ENCODE measurements at regions not wholly inside any gene's neighbourhood (a gene's known extent, or its start where the extent isn't known, plus 50 kb on each side); places are given as distances from the start of the nearest gene placed in this dataset.

- Histone ChIP-seq H3K4me1 (ENCODE audit: control insufficient read depth in 4 of 4, insufficient read depth in 4 of 4, low read length in 3 of 4) (no peaks in the 10 kb centered on the region), H3K27ac (ENCODE audit: low read depth in 1 of 2, low read length in 2 of 2) (no peak overlapping the region), H3K9ac (ENCODE audit: low read depth in 1 of 2, low read length in 2 of 2) (no peak overlapping the region), H3K4me3 (ENCODE audit: low read depth in 1 of 3, low read length in 3 of 3) (no peak overlapping the region), H3K36me3 (ENCODE audit: control insufficient read depth in 4 of 4, insufficient read depth in 3 of 4, low read depth in 1 of 4, low read length in 3 of 4) (no peaks in the 10 kb centered on the region), H3K9me3 (ENCODE audit: control insufficient read depth in 4 of 4, low read length in 3 of 4) (no peaks in the 10 kb centered on the region), H3K27me3 (ENCODE audit: control insufficient read depth in 4 of 4, insufficient read depth in 4 of 4, low read length in 3 of 4) (no peaks in the 10 kb centered on the region)
- TF ChIP-seq YY1 (IDR thresholded peaks at IDR 0.05) (no peak), TAF1 (conservative IDR thresholded peaks at IDR 0.05) (no peak), RXRA (IDR thresholded peaks at IDR 0.05) (no peak), FOXA2 (IDR thresholded peaks at IDR 0.05) (no peak), EGR1 (IDR thresholded peaks at IDR 0.05; ENCODE audit: low read depth in 2 of 2) (no peak), CTCF (IDR thresholded peaks at IDR 0.05; ENCODE audit: low read depth, low read length, missing input control) (no peak), MAX (IDR thresholded peaks at IDR 0.05) (no peak), HNF4A (conservative IDR thresholded peaks at IDR 0.05) (no peak), HNF4G (IDR thresholded peaks at IDR 0.05) (no peak), JUND (IDR thresholded peaks at IDR 0.05) (no peak), GABPA (IDR thresholded peaks at IDR 0.05 in 1 of 2, conservative IDR thresholded peaks at IDR 0.05 in 1 of 2) (no peak), RAD21 (IDR thresholded peaks at IDR 0.05) (no peak), ZBTB33 (IDR thresholded peaks at IDR 0.05) (no peak), NR2F2 (IDR thresholded peaks at IDR 0.05) (no peak), FOXA1 (IDR thresholded peaks at IDR 0.05) (no peak), SP1 (IDR thresholded peaks at IDR 0.05) (no peak), REST (IDR thresholded peaks at IDR 0.05) (no peak), ATF3 (IDR thresholded peaks at IDR 0.05) (no peak)
- WGBS = 66% methylated on average over 2 of the region's 2 CpGs
- no peak for DNase-seq (ENCODE audit: low spot score)
Measured at GRCh38 chr5:156128026-156128425, 198.9 kb upstream of the SGCD start.

Data from liver (tissue), 8 donors.